ENCODE measurements at regions not wholly inside any gene's neighbourhood (a gene's known extent, or its start where the extent isn't known, plus 50 kb on each side); places are given as distances from the start of the nearest gene placed in this dataset.

- TF ChIP-seq POLR2AphosphoS5 (IDR thresholded peaks at IDR 0.05) (no peak), POLR2A (IDR thresholded peaks at IDR 0.05) (no peak)
Measured at GRCh38 chr7:24409431-24410024, 125.5 kb downstream of the NPY start.

Measured in stomach (tissue), 4 donors.